Keratinocyte (primary cell): ENCODE measurements at regions not wholly inside any gene's neighbourhood (a gene's known extent, or its start where the extent isn't known, plus 50 kb on each side); places are given as distances from the start of the nearest gene placed in this dataset.

Experiments used
- EZH2 ChIP-seq: IDR thresholded peaks from one replicate; pipeline ENCODE4 v1.6.1; 2012; ENCODE audit warnings: inconsistent platforms, mild to moderate bottlenecking, low read length, moderate library complexity
- TF ChIP-seq, protein P1 (sequence below), 3 experiments: IDR thresholded peaks in 1 of 3; conservative IDR thresholded peaks in 1 of 3; optimal IDR thresholded peaks in 1 of 3; 2 replicates in 2 of 3; 3 replicates in 1 of 3; pipeline versions ENCODE3 to v1.5.1; 2011; ENCODE audit warnings: low read length in 3 of 3, mild to moderate bottlenecking in 3 of 3, moderate library complexity in 2 of 3, control low read depth in 1 of 3, inconsistent platforms in 1 of 3; ENCODE audit not compliant: insufficient read depth in 2 of 3; ENCODE audit errors: extremely low read depth in 1 of 3

DNA sequence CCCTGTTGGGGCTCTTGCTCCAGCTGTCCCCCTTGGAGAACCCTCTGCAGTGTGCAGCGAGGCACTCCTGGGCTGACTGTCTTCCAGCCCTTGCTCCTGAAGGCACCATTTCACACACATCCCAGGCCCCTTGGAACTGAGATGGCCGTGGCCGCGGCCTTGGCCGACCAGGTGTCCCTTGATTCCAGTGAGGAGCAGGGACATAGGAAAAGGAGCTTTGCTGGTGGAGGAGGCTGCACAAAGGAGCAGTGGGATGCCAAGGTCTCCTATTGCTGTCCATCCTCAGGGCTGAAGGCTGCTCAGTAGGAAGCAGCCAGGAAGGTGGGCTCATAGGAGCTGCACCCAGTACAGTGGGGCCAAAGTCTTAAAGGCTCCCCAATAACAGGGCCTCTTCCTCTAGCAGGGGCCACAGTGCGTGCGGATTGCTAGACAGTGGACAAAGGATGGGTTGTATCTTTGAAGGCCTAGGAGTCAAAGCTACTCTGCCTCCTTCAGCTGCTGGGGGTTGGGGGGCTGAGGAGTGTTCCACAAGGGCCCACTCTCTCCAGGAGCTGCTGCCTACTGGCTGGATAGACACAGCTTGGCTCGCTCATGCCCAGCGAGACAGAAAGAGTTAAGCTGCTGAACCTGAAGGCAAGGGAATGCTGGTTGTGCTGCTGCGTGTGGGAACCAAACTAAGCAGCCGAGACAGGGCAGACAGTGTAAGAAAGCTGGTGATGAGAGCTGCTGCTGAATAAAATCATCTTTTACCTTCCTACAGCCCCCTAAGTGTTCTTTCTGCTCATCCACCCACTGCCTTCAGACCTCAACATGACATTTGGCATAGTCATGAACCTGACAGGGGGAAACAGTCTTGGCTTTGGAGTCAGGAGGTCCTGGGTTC, 891.9 kb upstream of the ZNF722 start:
- no peak for TF ChIP-seq EZH2
- TF ChIP-seq, protein P1, sequence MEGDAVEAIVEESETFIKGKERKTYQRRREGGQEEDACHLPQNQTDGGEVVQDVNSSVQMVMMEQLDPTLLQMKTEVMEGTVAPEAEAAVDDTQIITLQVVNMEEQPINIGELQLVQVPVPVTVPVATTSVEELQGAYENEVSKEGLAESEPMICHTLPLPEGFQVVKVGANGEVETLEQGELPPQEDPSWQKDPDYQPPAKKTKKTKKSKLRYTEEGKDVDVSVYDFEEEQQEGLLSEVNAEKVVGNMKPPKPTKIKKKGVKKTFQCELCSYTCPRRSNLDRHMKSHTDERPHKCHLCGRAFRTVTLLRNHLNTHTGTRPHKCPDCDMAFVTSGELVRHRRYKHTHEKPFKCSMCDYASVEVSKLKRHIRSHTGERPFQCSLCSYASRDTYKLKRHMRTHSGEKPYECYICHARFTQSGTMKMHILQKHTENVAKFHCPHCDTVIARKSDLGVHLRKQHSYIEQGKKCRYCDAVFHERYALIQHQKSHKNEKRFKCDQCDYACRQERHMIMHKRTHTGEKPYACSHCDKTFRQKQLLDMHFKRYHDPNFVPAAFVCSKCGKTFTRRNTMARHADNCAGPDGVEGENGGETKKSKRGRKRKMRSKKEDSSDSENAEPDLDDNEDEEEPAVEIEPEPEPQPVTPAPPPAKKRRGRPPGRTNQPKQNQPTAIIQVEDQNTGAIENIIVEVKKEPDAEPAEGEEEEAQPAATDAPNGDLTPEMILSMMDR (optimal IDR thresholded peaks at IDR 0.05 in 1 of 3, IDR thresholded peaks at IDR 0.05 in 1 of 3, conservative IDR thresholded peaks at IDR 0.05 in 1 of 3; ENCODE audit: extremely low read depth in 1 of 3, insufficient read depth in 2 of 3, low read length in 3 of 3): no peak
